Type B pancreatic cell (in vitro differentiated cells): ENCODE measurements at regions not wholly inside any gene's neighbourhood (a gene's known extent, or its start where the extent isn't known, plus 50 kb on each side); places are given as distances from the start of the nearest gene placed in this dataset.

Experiments used
- DNase-seq: peaks from one replicate; pipeline ENCODE4 v3.0.0; 2021; ENCODE audit warnings: mixed read lengths; ENCODE audit not compliant: unreplicated experiment; ENCODE audit errors: extremely low spot score
- H3K27ac Mint-ChIP-seq: 2 replicates; pipeline ENCODE4 v1.8.0; 2021; ENCODE audit warnings: mild to moderate bottlenecking, mixed read lengths
- H3K27me3 Mint-ChIP-seq: 2 replicates; pipeline ENCODE4 v1.8.0; 2021; ENCODE audit warnings: mixed read lengths
- H3K36me3 Mint-ChIP-seq: 2 replicates; pipeline ENCODE4 v1.8.0; 2021; ENCODE audit warnings: mixed read lengths
- H3K4me1 Mint-ChIP-seq: one replicate; pipeline ENCODE4 v1.8.0; 2021; ENCODE audit warnings: mixed read lengths; ENCODE audit not compliant: unreplicated experiment
- H3K4me3 Mint-ChIP-seq: 2 replicates; pipeline ENCODE4 v1.8.0; 2021; ENCODE audit warnings: mild to moderate bottlenecking, mixed read lengths
- H3K9me3 Mint-ChIP-seq: 2 replicates; pipeline ENCODE4 v1.8.0; 2021; ENCODE audit warnings: mixed read lengths
- CTCF ChIP-seq: fragments of 200-600 bp; sonication (generic); conservative IDR thresholded peaks from 2 replicates; pipeline ENCODE4 v1.5.0; 2021; ENCODE audit warnings: antibody characterized with exemption, mild to moderate bottlenecking

GRCh38 chr5:152907488-152908245, 502.6 kb upstream of the NMUR2 start:
- DNase-seq, result no peak
- TF ChIP-seq CTCF, result no peak
- Mint-ChIP-seq H3K36me3 (no peaks in the 10 kb centered on the region), H3K27me3 (no peaks in the 10 kb centered on the region), H3K4me1 (no peaks in the 10 kb centered on the region), H3K27ac (no peak overlapping the region), H3K9me3 (no peaks in the 10 kb centered on the region), H3K4me3 (no peak overlapping the region)

DNA sequence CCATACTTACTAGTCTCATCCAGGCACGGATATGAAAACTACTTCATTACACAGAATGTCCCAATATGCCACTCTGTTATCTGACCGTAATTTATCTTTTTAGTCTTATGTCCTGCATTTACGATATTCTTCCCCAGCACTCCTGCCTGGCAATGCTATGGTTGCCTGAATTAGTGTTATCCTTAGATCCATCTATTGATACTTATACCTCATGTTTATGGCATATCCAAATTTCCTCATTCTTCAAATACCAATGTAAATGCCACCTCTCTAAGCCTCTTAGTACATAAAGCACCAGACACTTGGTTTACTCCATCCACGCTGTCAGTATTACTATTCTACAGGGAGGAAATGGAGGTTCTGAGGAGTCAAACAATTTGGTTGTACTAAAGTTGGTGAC, 507.8 kb upstream of the NMUR2 start:
- no peaks in the 10 kb centered on the region for H3K9me3 Mint-ChIP-seq
- H3K4me1 Mint-ChIP-seq, result no peaks in the 10 kb centered on the region
- DNase-seq, result no peak
- H3K27ac Mint-ChIP-seq, result no peak overlapping the region
- no peak overlapping the region for H3K4me3 Mint-ChIP-seq
- H3K27me3 Mint-ChIP-seq, result no peaks in the 10 kb centered on the region
- TF ChIP-seq CTCF, result no peak
- no peaks in the 10 kb centered on the region for H3K36me3 Mint-ChIP-seq

DNA sequence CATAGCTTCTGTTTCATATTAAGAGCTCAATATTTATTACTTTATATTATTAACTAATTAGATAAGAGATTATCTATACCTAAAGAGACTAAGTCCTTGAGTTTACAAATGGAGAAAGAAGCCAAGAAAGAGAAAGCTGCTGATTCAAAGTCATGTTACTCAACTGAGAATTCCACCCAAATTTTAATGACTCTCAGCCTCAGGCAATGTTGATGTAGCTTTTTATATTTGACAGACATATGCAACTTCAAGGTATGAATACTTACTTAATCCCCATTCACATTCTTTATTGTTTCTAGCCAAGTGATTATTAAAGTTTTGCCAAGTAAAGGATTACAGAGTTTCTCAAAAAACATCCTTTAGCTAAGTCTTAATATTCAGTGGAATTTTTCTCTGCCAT, 527.5 kb upstream of the NMUR2 start:
- H3K4me3 Mint-ChIP-seq, result no peak overlapping the region
- H3K27me3 Mint-ChIP-seq, result peaks cover 8% of the 10 kb centered on the region
- no peak for TF ChIP-seq CTCF
- no peak for DNase-seq
- no peaks in the 10 kb centered on the region for H3K4me1 Mint-ChIP-seq
- H3K9me3 Mint-ChIP-seq, result peaks cover under 1% of the 10 kb centered on the region
- no peaks in the 10 kb centered on the region for H3K36me3 Mint-ChIP-seq
- H3K27ac Mint-ChIP-seq, result no peak overlapping the region

- H3K27me3 Mint-ChIP-seq, result peaks cover 8% of the 10 kb centered on the region
- H3K4me3 Mint-ChIP-seq, result no peak overlapping the region
- DNase-seq, result no peak
- H3K27ac Mint-ChIP-seq, result no peak overlapping the region
- no peaks in the 10 kb centered on the region for H3K4me1 Mint-ChIP-seq
- no peaks in the 10 kb centered on the region for H3K36me3 Mint-ChIP-seq
- no peak for TF ChIP-seq CTCF
- peaks cover 5% of the 10 kb centered on the region for H3K9me3 Mint-ChIP-seq
Measured at GRCh38 chr5:152933056-152933455, 528.0 kb upstream of the NMUR2 start.

DNA sequence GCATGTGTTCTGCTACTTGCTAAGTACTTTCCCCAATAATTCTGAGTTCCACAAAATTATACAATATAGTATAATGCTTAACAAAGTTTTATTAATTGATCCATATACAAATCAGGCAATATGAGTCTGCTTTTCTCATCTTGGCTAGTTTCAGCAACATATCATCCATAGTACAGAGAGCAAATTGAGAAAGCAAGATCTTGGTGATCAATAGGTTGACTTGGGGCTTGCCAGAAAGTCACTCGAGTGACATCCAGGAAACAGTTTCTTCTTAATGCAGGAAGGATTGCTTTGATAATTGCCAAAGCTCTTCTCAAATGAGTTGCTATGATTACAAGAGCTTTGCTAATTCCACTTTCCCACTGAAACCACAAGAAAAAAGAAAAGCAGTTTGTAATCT, 533.6 kb upstream of the NMUR2 start:
- Mint-ChIP-seq H3K27me3 (no peaks in the 10 kb centered on the region), H3K4me3 (no peak overlapping the region), H3K27ac (no peak overlapping the region), H3K9me3 (peaks cover 14% of the 10 kb centered on the region), H3K36me3 (no peaks in the 10 kb centered on the region), H3K4me1 (no peaks in the 10 kb centered on the region)
- TF ChIP-seq CTCF, result no peak
- no peak for DNase-seq
